ENCODE measurements at regions not wholly inside any gene's neighbourhood (a gene's known extent, or its start where the extent isn't known, plus 50 kb on each side); places are given as distances from the start of the nearest gene placed in this dataset.

- no peak for TF ChIP-seq CTCF (conservative IDR thresholded peaks at IDR 0.05)
- H2AK5ac ChIP-seq (ENCODE audit: insufficient read length, low read length) = no peak overlapping the region
- no peaks in the 10 kb centered on the region for H3K9me3 ChIP-seq (ENCODE audit: control insufficient read depth, low read depth, low read length)
- H3K14ac ChIP-seq (ENCODE audit: insufficient read depth, low read length) = no peak overlapping the region
- no peak overlapping the region for H2BK5ac ChIP-seq (ENCODE audit: insufficient read length, low read length)
- WGBS (ENCODE audit: extremely low coverage, insufficient read length, low lambda C conversion rate) = no CpG with 5 or more reads among the region's 3 CpGs
- H3K4ac ChIP-seq (ENCODE audit: low read depth, low read length) = no peak overlapping the region
- no peak overlapping the region for H2BK20ac ChIP-seq (ENCODE audit: low read depth, low read length, poor library complexity, severe bottlenecking)
- no peak overlapping the region for H3K18ac ChIP-seq (ENCODE audit: insufficient read length, low read depth, low read length)
- H3K79me2 ChIP-seq (ENCODE audit: insufficient read depth, low read length) = no peaks in the 10 kb centered on the region
- H4K91ac ChIP-seq (ENCODE audit: insufficient read length, low read depth, low read length) = no peak overlapping the region
- no peak overlapping the region for H3K4me3 Mint-ChIP-seq
- peaks cover 11% of the 10 kb centered on the region in 2 experiments for H3K4me1 Mint-ChIP-seq
- no peak overlapping the region for H3K4me2 ChIP-seq (ENCODE audit: insufficient read depth, insufficient read length, low read length)
- DNase-seq = no peak
- H3K9me3 Mint-ChIP-seq = no peaks in the 10 kb centered on the region
- H3K27me3 Mint-ChIP-seq (ENCODE audit: low read depth) = peaks cover 48% of the 10 kb centered on the region
- no peaks in the 10 kb centered on the region for H3K23me2 ChIP-seq (ENCODE audit: insufficient read length, low read depth, low read length, poor library complexity, severe bottlenecking)
- H3K36me3 Mint-ChIP-seq (ENCODE audit: insufficient read depth in 1 of 3, low read depth in 3 of 3) = no peaks in the 10 kb centered on the region
- H4K20me1 ChIP-seq (ENCODE audit: control insufficient read depth, insufficient read depth, insufficient read length) = no peaks in the 10 kb centered on the region
- no peak overlapping the region for H3K9ac ChIP-seq (ENCODE audit: extremely low read depth, insufficient read length, low read length)
- H3T11ph ChIP-seq (ENCODE audit: low read length) = no peak overlapping the region
- H3K23ac ChIP-seq (ENCODE audit: insufficient read length, low read depth, low read length) = no peak overlapping the region
- no peak overlapping the region for H4K5ac ChIP-seq (ENCODE audit: insufficient read length, low read depth, low read length)
- H2BK120ac ChIP-seq (ENCODE audit: low read depth, low read length, poor library complexity, severe bottlenecking) = no peak overlapping the region
- no peaks in the 10 kb centered on the region for H3K4me1 ChIP-seq (ENCODE audit: insufficient read depth, low read length)
- H3K27ac ChIP-seq (ENCODE audit: insufficient read length, low read depth, low read length) = no peak overlapping the region
- no peak overlapping the region for H3K27ac Mint-ChIP-seq
- H4K8ac ChIP-seq (replicated peaks; ENCODE audit: insufficient read length, low read depth, low read length) = no peak overlapping the region
- H2AFZ ChIP-seq (ENCODE audit: low read length) = no peak overlapping the region
- H3K27me3 ChIP-seq (ENCODE audit: insufficient read depth, low read length) = no peaks in the 10 kb centered on the region
- H3K56ac ChIP-seq (ENCODE audit: insufficient read length, low read depth, low read length) = no peak overlapping the region
- no peak overlapping the region for H2BK15ac ChIP-seq (ENCODE audit: low read depth, low read length)
- no peak overlapping the region for H2BK12ac ChIP-seq (ENCODE audit: insufficient read length, low read depth, low read length)
- H3K79me1 ChIP-seq (ENCODE audit: insufficient read depth, low read depth, low read length, poor library complexity, severe bottlenecking) = no peaks in the 10 kb centered on the region
Measured at GRCh38 chr2:120618830-120619229, 116.8 kb upstream of the GLI2 start.

All from H9 (cell line).